HT-29 (cell line): ENCODE measurements at regions not wholly inside any gene's neighbourhood (a gene's known extent, or its start where the extent isn't known, plus 50 kb on each side); places are given as distances from the start of the nearest gene placed in this dataset.
"Not testable (repeated sequence)": the region's sequence is repeated elsewhere in the genome, so short reads cannot be mapped to it uniquely, and the experiment has no call there.

Experiments used
- DNase-seq: peaks from one replicate; pipeline ENCODE4 v3.0.0-alpha.2; 2015; ENCODE audit warnings: low spot score

GRCh38 chr14:92223025-92223424, 99.9 kb upstream of the SLC24A4 start:
- DNase-seq: no peak

GRCh38 chr14:92224358-92224954, 98.5 kb upstream of the SLC24A4 start:
- DNase-seq: peak; percentile 8

- DNase-seq: no peak
Observed at GRCh38 chr14:92225731-92226130, 97.2 kb upstream of the SLC24A4 start.

GRCh38 chr14:92226166-92226565, 96.8 kb upstream of the SLC24A4 start:
- DNase-seq: not testable (repeated sequence)

- no peak for DNase-seq
Observed at GRCh38 chr14:92236243-92236900, 86.6 kb upstream of the SLC24A4 start.

- DNase-seq: no peak
Observed at GRCh38 chr14:92240658-92241057, 82.3 kb upstream of the SLC24A4 start.

- DNase-seq: no peak
Observed at GRCh38 chr14:92241966-92242595, 80.9 kb upstream of the SLC24A4 start.

- DNase-seq: no peak
Observed at GRCh38 chr14:92244805-92245204, 78.2 kb upstream of the SLC24A4 start.

GRCh38 chr14:92247341-92247740, 75.6 kb upstream of the SLC24A4 start:
- DNase-seq: no peak

GRCh38 chr14:92247947-92248346, 75.0 kb upstream of the SLC24A4 start:
- no peak for DNase-seq

- no peak for DNase-seq
Observed at GRCh38 chr14:92248696-92249095, 74.3 kb upstream of the SLC24A4 start.

GRCh38 chr14:92250366-92250765, 72.6 kb upstream of the SLC24A4 start:
- DNase-seq: not testable (repeated sequence)

- no peak for DNase-seq
Observed at GRCh38 chr14:92252323-92252722, 70.6 kb upstream of the SLC24A4 start.

- DNase-seq: no peak
Observed at GRCh38 chr14:92253381-92253894, 69.5 kb upstream of the SLC24A4 start.

- no peak for DNase-seq
Observed at GRCh38 chr14:92254786-92255185, 68.2 kb upstream of the SLC24A4 start.

GRCh38 chr14:92258934-92259333, 64.0 kb upstream of the SLC24A4 start:
- DNase-seq: no peak

- no peak for DNase-seq
Observed at GRCh38 chr14:92259613-92260357, 63.2 kb upstream of the SLC24A4 start.

GRCh38 chr14:92263681-92264080, 59.3 kb upstream of the SLC24A4 start:
- no peak for DNase-seq

GRCh38 chr14:92264195-92264594, 58.8 kb upstream of the SLC24A4 start:
- DNase-seq: no peak

GRCh38 chr14:92266216-92266615, 56.7 kb upstream of the SLC24A4 start:
- no peak for DNase-seq
